ENCODE measurements at regions not wholly inside any gene's neighbourhood (a gene's known extent, or its start where the extent isn't known, plus 50 kb on each side); places are given as distances from the start of the nearest gene placed in this dataset.

DNA sequence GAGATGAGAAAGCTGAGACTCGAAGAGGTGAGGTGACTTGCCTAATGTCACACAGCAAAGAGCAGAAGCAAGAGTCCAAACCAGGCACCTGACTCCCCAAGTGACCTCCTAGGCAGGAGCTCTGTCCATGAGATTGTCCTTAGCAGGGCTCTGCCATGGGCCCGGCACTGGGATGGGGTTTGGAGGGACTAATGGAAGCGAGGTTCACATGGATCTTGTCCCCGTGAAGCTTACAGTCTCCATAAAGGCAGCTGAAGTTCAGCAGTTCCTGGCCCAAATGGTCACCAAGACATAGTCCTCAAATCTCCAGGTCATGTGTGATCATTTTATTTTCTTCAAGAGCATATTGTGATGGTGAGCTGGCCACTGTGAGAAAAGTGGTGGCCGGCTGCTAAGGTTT is 57.0 kb upstream of the AFF3 start:
- no peak for TF ChIP-seq SIN3A (IDR thresholded peaks at IDR 0.05; ENCODE audit: borderline replicate concordance, insufficient read depth, low read depth, low read length)
- no peak for TF ChIP-seq TCF7L2 (IDR thresholded peaks at IDR 0.05; ENCODE audit: low read depth, low read length)
- TF ChIP-seq, protein P1, sequence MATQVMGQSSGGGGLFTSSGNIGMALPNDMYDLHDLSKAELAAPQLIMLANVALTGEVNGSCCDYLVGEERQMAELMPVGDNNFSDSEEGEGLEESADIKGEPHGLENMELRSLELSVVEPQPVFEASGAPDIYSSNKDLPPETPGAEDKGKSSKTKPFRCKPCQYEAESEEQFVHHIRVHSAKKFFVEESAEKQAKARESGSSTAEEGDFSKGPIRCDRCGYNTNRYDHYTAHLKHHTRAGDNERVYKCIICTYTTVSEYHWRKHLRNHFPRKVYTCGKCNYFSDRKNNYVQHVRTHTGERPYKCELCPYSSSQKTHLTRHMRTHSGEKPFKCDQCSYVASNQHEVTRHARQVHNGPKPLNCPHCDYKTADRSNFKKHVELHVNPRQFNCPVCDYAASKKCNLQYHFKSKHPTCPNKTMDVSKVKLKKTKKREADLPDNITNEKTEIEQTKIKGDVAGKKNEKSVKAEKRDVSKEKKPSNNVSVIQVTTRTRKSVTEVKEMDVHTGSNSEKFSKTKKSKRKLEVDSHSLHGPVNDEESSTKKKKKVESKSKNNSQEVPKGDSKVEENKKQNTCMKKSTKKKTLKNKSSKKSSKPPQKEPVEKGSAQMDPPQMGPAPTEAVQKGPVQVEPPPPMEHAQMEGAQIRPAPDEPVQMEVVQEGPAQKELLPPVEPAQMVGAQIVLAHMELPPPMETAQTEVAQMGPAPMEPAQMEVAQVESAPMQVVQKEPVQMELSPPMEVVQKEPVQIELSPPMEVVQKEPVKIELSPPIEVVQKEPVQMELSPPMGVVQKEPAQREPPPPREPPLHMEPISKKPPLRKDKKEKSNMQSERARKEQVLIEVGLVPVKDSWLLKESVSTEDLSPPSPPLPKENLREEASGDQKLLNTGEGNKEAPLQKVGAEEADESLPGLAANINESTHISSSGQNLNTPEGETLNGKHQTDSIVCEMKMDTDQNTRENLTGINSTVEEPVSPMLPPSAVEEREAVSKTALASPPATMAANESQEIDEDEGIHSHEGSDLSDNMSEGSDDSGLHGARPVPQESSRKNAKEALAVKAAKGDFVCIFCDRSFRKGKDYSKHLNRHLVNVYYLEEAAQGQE (IDR thresholded peaks at IDR 0.05; ENCODE audit: insufficient read depth in 1 of 2, low read depth in 2 of 2, low read length in 1 of 2), result no peak
- TF ChIP-seq POLR2AphosphoS5 (IDR thresholded peaks at IDR 0.05; ENCODE audit: low read depth, low read length), result no peak
- TF ChIP-seq, protein P2, sequence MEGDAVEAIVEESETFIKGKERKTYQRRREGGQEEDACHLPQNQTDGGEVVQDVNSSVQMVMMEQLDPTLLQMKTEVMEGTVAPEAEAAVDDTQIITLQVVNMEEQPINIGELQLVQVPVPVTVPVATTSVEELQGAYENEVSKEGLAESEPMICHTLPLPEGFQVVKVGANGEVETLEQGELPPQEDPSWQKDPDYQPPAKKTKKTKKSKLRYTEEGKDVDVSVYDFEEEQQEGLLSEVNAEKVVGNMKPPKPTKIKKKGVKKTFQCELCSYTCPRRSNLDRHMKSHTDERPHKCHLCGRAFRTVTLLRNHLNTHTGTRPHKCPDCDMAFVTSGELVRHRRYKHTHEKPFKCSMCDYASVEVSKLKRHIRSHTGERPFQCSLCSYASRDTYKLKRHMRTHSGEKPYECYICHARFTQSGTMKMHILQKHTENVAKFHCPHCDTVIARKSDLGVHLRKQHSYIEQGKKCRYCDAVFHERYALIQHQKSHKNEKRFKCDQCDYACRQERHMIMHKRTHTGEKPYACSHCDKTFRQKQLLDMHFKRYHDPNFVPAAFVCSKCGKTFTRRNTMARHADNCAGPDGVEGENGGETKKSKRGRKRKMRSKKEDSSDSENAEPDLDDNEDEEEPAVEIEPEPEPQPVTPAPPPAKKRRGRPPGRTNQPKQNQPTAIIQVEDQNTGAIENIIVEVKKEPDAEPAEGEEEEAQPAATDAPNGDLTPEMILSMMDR (IDR thresholded peaks at IDR 0.05), result no peak
- intact Hi-C loops (cut with micrococcal nuclease; ENCODE audit: unreplicated experiment), result no loop called here

DNA sequence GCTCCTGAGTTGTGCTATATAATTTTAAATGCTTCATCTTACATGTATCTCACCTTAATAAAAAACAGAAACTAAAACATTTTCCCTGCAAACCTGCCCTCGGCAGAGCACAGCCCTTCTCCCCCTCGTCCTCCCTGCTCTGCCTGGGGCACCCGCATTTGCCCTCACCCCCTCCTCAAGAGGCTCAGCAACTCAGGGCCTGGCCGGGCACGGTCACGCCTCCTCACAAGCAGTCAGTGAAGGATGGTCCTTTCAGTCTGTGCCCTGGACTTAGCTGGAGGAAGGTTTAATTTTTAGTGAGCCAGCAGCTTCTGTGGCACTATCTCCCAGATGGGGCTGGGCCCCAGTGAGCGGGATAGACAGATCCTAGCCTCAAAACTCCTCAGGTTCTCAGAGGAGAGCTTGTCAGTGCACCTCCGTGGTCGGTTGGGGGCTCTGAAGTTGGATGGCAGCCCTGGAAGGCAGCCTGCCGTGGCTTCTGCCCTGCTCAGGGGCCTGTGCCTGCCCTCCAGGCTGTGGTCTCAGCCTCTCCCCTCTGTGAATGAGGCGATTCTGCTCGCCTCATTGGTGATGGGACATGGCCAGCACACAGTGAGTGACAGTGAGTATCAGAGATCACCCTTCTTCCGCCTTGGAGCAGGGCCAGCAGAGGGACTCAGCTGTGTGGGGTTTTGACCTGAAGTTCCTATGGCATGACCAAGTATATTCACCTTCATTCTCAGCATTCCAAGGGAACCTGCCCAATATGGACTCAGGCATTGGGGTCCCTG is 56.3 kb upstream of the AFF3 start:
- no peaks in the 10 kb centered on the region for H3K27me3 ChIP-seq (ENCODE audit: control insufficient read depth, insufficient read depth, low read length)
- TF ChIP-seq, protein P1 (IDR thresholded peaks at IDR 0.05; ENCODE audit: insufficient read depth in 1 of 2, low read depth in 2 of 2, low read length in 1 of 2), result no peak
- TF ChIP-seq TCF7L2 (IDR thresholded peaks at IDR 0.05; ENCODE audit: low read depth, low read length), result no peak
- TF ChIP-seq, protein P2 (IDR thresholded peaks at IDR 0.05), result no peak
- no peak for TF ChIP-seq POLR2AphosphoS5 (IDR thresholded peaks at IDR 0.05; ENCODE audit: low read depth, low read length)
- no peak for TF ChIP-seq SIN3A (IDR thresholded peaks at IDR 0.05; ENCODE audit: borderline replicate concordance, insufficient read depth, low read depth, low read length)
- DNase-seq (ENCODE audit: low read depth, low spot score) (no peak), ATAC-seq (0 out of 2 replicates have a peak, but pooled peaks have one; percentile 30)
- intact Hi-C loops (cut with micrococcal nuclease; ENCODE audit: unreplicated experiment) (no loop called here), in situ Hi-C loops (cut with HindIII; ENCODE audit: low pct_unique_long_range_greater_than_20kb, low sequenced_read_pairs) (no loop called here)
- ChIA-PET CTCF (no interaction called here), POLR2A (no interaction called here)
- H3K4me3 ChIP-seq (ENCODE audit: low read depth in 2 of 2, low read length in 2 of 2), result no peak overlapping the region
- no peaks in the 10 kb centered on the region for H3K36me3 ChIP-seq (ENCODE audit: control insufficient read depth, insufficient read depth, low read length)
- BruUV-seq (replicated peaks), result no TSS peak
- H3K27ac ChIP-seq (ENCODE audit: low read length), result no peak overlapping the region
- H3K9me3 ChIP-seq (ENCODE audit: control insufficient read depth, insufficient read depth, low read depth, low read length), result no peaks in the 10 kb centered on the region
- no peaks in the 10 kb centered on the region for H3K4me1 ChIP-seq (ENCODE audit: control insufficient read depth, insufficient read depth, low read length)

More for the DNA sequence above, 57.0 kb upstream of the AFF3 start:
- in situ Hi-C loops (cut with HindIII; ENCODE audit: low pct_unique_long_range_greater_than_20kb, low sequenced_read_pairs), result no loop called here
- no peaks in the 10 kb centered on the region for H3K4me1 ChIP-seq (ENCODE audit: control insufficient read depth, insufficient read depth, low read length)
- ATAC-seq (no peak), DNase-seq (ENCODE audit: low read depth, low spot score) (no peak)
- CTCF ChIA-PET, result no interaction called here
- no peaks in the 10 kb centered on the region for H3K27me3 ChIP-seq (ENCODE audit: control insufficient read depth, insufficient read depth, low read length)
- no peaks in the 10 kb centered on the region for H3K9me3 ChIP-seq (ENCODE audit: control insufficient read depth, insufficient read depth, low read depth, low read length)
- POLR2A ChIA-PET, result no interaction called here
- no peak overlapping the region for H3K4me3 ChIP-seq (ENCODE audit: low read depth in 2 of 2, low read length in 2 of 2)
- BruUV-seq (replicated peaks), result no TSS peak
- no peak overlapping the region for H3K27ac ChIP-seq (ENCODE audit: low read length)
- no peaks in the 10 kb centered on the region for H3K36me3 ChIP-seq (ENCODE audit: control insufficient read depth, insufficient read depth, low read length)

Data from Panc1 (cell line).